Stomach (tissue), 8 donors: ENCODE measurements at regions not wholly inside any gene's neighbourhood (a gene's known extent, or its start where the extent isn't known, plus 50 kb on each side); places are given as distances from the start of the nearest gene placed in this dataset.

Experiments
- DNase-seq, 2 donors: peaks; one replicate each; pipeline versions ENCODE4 v3.0.0 to v3.0.0-alpha.2; 2013 to 2019
- H3K27ac ChIP-seq, 5 donors: fragments of 200-600 bp in 4 of 5; sonication (generic) in 4 of 5; one replicate each; pipeline ENCODE4 v1.5.1; 2013 to 2019; ENCODE audit warnings: mild to moderate bottlenecking in 1 of 5, moderate library complexity in 1 of 5
- H3K27me3 ChIP-seq, 3 donors: fragments of 200-600 bp; sonication (generic); one replicate each; pipeline ENCODE4 v1.5.1; 2017 to 2019; ENCODE audit warnings: mixed run types in 1 of 3
- H3K36me3 ChIP-seq, 4 donors: fragments of 200-600 bp; sonication (generic); 1 replicate in 3 of 4; 2 replicates in 1 of 4; pipeline ENCODE4 v1.5.1; 2016 to 2019
- H3K4me1 ChIP-seq, 4 donors: fragments of 200-600 bp; sonication (generic); one replicate each; pipeline ENCODE4 v1.5.1; 2016 to 2019
- H3K4me3 ChIP-seq, 4 donors: fragments of 200-600 bp; sonication (generic) in 3 of 4; one replicate each; pipeline ENCODE4 v1.5.1; 2016 to 2019; ENCODE audit warnings: mild to moderate bottlenecking in 1 of 4
- H3K9me3 ChIP-seq, 4 donors: fragments of 200-600 bp; sonication (generic); one replicate each; pipeline ENCODE4 v1.5.1; 2016 to 2019
- EP300 ChIP-seq: sonication (generic); formaldehyde crosslinking; IDR thresholded peaks from one replicate; pipeline ENCODE4 v1.6.1; 2017; ENCODE audit warnings: antibody characterized with exemption
- POLR2A ChIP-seq, 4 donors: fragments of 450-650 bp; IDR thresholded peaks; one replicate each; pipeline ENCODE4 v1.6.1; 2016; ENCODE audit warnings: antibody characterized with exemption in 4 of 4, control low read depth in 2 of 4, mild to moderate bottlenecking in 1 of 4, moderate library complexity in 1 of 4
- POLR2AphosphoS5 ChIP-seq, 3 donors: sonication (generic); formaldehyde crosslinking; IDR thresholded peaks; one replicate each; pipeline ENCODE4 v1.6.1; 2016; ENCODE audit warnings: antibody characterized with exemption in 3 of 3
- WGBS, 5 donors: extraction: QIAGEN DNeasy Blood & Tissue Kit in 3 of 5; methylation state at CpG; one replicate each; pipeline versions ENCODE4 v1.1.5 to v1.1.7; 2013 to 2018; 5-methylcytosine and 5-hydroxymethylcytosine counted together
- intact Hi-C: fragments of 100-400 bp; cut with DNase I; formaldehyde crosslinking; loops from one replicate; pipeline ENCODE4 v1.15.1; 2023; ENCODE audit warnings: low total_unique reads
- TF ChIP-seq, protein P1 (sequence below), 7 experiments: fragments of 450-650 bp in 4 of 7; fragments of 200-600 bp in 3 of 7; sonication (generic) in 3 of 7; IDR thresholded peaks; one replicate each; pipeline ENCODE4 v1.5.1; 2016 to 2019; ENCODE audit warnings: antibody characterized with exemption in 7 of 7, control low read depth in 2 of 7, mild to moderate bottlenecking in 1 of 7
- donor health status: healthy with polysubstance abuse.
- donor health status: Bipolar disorder and iron deficiency.
- donor health status: healthy.

DNA sequence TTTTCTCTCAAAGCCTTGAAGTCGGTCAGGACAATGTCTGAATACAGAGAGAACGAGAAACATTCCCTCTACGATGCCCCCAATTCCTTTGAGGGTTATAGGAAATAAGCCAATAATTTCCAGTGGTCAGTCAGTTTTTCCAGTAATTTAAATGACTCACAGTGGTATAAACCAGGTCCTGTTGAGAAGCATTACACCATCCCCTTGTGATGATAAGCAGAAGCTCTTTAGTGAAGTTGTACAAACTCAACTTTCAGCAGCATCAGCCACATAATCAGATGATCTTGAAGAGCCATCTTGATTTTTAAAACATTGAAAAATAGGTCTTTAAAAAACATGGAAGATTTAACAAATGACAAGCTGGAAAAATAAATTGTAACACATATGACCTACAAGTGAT is 173.9 kb upstream of the ZNF462 start:
- WGBS, 5 donors = 76 to 93% (median 80%) methylated on average over 3 of the region's 3 CpGs
- no peak for DNase-seq
- Histone ChIP-seq H3K4me1 (no peaks in the 10 kb centered on the region), H3K27ac (no peak overlapping the region), H3K27me3 (no peaks in the 10 kb centered on the region), H3K4me3 (no peak overlapping the region), H3K9me3 (no peaks in the 10 kb centered on the region), H3K36me3 (no peaks in the 10 kb centered on the region)
- TF ChIP-seq EP300 (no peak), POLR2AphosphoS5 (IDR thresholded peaks at IDR 0.05) (peak in 1 of 3 donors; percentile 56)
- intact Hi-C loops = no loop called here

DNA sequence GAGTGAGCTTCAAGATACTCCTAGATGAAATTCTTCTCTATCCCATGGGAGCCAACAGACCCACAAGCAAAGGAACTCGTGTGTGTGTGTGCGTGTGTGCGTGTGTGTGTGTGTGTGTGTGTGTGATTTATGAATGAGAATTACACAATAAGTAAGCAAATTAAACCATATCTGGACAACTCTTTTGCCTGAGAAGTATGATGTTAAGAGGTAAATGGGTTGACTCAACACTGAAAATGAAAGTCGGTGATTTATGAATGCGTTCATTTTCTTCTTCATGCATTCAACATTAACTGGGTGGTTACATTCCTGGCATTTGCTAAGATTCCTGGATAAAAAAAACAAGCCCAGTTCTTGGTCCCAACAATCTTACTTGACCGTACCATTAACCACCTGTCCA is 171.3 kb upstream of the ZNF462 start:
- H3K27ac ChIP-seq = no peak overlapping the region
- H3K9me3 ChIP-seq = no peaks in the 10 kb centered on the region
- WGBS, 5 donors = 71 to 90% (median 85%) methylated on average over 6 of the region's 6 CpGs
- H3K27me3 ChIP-seq = no peaks in the 10 kb centered on the region
- H3K4me1 ChIP-seq = no peaks in the 10 kb centered on the region
- TF ChIP-seq EP300 (no peak), POLR2AphosphoS5 (IDR thresholded peaks at IDR 0.05) (no peak), POLR2A (IDR thresholded peaks at IDR 0.05) (no peak)
- TF ChIP-seq, protein P1, sequence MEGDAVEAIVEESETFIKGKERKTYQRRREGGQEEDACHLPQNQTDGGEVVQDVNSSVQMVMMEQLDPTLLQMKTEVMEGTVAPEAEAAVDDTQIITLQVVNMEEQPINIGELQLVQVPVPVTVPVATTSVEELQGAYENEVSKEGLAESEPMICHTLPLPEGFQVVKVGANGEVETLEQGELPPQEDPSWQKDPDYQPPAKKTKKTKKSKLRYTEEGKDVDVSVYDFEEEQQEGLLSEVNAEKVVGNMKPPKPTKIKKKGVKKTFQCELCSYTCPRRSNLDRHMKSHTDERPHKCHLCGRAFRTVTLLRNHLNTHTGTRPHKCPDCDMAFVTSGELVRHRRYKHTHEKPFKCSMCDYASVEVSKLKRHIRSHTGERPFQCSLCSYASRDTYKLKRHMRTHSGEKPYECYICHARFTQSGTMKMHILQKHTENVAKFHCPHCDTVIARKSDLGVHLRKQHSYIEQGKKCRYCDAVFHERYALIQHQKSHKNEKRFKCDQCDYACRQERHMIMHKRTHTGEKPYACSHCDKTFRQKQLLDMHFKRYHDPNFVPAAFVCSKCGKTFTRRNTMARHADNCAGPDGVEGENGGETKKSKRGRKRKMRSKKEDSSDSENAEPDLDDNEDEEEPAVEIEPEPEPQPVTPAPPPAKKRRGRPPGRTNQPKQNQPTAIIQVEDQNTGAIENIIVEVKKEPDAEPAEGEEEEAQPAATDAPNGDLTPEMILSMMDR (IDR thresholded peaks at IDR 0.05) = no peak
- intact Hi-C loops = no loop called here
- H3K36me3 ChIP-seq = no peaks in the 10 kb centered on the region
- H3K4me3 ChIP-seq = no peak overlapping the region
- no peak for DNase-seq

DNA sequence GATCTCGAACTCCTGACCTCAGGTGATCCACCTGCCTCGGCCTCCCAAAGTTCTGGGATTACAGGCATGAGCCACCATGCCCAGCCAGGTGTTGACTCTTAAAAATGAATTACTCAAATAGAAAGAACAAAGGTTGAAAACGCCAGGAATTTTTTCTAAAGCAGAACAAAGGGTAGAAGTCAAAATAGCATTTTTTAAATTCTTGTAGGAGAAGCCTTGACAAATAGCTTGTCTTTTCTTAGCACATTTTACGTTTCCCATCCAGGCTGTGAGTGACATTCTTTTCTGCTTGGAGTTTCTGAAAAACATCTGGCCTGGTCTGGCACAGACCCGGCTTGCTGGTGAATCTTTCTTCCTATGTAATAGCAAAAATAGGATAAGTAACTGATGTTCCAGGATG is 169.4 kb upstream of the ZNF462 start:
- no peak overlapping the region for H3K4me3 ChIP-seq
- peaks cover 0 to 9% (median 4%) of the 10 kb centered on the region in 4 donors for H3K4me1 ChIP-seq
- no peaks in the 10 kb centered on the region for H3K36me3 ChIP-seq
- 52 to 67% (median 64%) methylated on average over 5 of the region's 5 CpGs for WGBS, 5 donors
- no peak for DNase-seq
- H3K27me3 ChIP-seq = no peaks in the 10 kb centered on the region
- H3K9me3 ChIP-seq = no peaks in the 10 kb centered on the region
- no peak overlapping the region for H3K27ac ChIP-seq
- intact Hi-C loops = no loop called here
- TF ChIP-seq EP300 = no peak
- no peak for TF ChIP-seq POLR2A (IDR thresholded peaks at IDR 0.05)
- TF ChIP-seq, protein P1 (IDR thresholded peaks at IDR 0.05) = no peak
- no peak for TF ChIP-seq POLR2AphosphoS5 (IDR thresholded peaks at IDR 0.05)

DNA sequence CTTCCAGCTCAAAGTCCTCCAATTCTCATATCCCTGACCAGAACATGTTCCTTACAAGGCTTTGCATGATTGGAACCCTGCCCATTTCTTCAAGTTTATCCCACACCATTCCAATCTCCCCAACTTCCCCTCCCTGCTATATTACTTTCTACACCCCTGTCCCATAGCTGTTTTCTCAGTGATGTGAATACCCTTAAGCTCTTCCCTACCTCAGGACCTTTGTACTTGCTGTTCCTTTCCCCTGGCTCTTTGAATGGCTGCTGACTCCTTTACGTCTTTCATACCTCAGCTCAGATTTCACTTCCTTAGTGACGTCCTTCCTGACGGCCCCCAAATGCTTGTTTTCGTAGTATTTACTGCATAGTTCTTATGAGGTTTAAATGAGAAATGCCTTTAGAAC is 166.2 kb upstream of the ZNF462 start:
- DNase-seq = no peak
- H3K27ac ChIP-seq = no peak overlapping the region
- H3K4me3 ChIP-seq = no peak overlapping the region
- peaks cover 0 to 9% (median 4%) of the 10 kb centered on the region in 4 donors for H3K4me1 ChIP-seq
- intact Hi-C loops = no loop called here
- H3K27me3 ChIP-seq = no peaks in the 10 kb centered on the region
- TF ChIP-seq EP300 (no peak), POLR2A (IDR thresholded peaks at IDR 0.05) (no peak), POLR2AphosphoS5 (IDR thresholded peaks at IDR 0.05) (no peak)
- TF ChIP-seq, protein P1 (IDR thresholded peaks at IDR 0.05) = no peak
- no peaks in the 10 kb centered on the region for H3K36me3 ChIP-seq
- 78 to 89% (median 86%) methylated on average over 4 of the region's 4 CpGs for WGBS, 5 donors
- no peaks in the 10 kb centered on the region for H3K9me3 ChIP-seq

DNA sequence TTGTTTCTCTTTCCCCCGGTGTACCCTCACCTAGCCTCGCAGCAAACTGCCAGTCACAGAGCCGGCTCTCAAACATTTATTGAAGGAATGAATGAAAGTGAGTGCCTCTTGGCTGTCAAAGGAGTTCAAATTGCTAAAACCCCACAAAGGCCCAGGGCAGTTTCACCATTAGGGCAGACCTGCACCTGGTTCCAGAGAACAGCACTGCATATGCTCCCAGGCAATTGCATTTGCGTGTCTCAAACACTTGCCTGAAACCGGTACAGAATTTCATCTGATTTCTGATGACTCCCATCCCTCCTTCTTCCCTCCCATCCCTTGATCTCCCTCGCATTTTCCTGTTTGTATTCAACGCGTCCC is 165.6 kb upstream of the ZNF462 start:
- peak overlapping the region in 1 of 5 donors; percentile 61 for H3K27ac ChIP-seq
- DNase-seq = no peak
- H3K27me3 ChIP-seq = no peaks in the 10 kb centered on the region
- WGBS, 5 donors = 65 to 73% (median 68%) methylated on average over 8 of the region's 8 CpGs
- no peaks in the 10 kb centered on the region for H3K9me3 ChIP-seq
- H3K4me1 ChIP-seq = peaks cover 0 to 9% (median 4%) of the 10 kb centered on the region in 4 donors
- no peaks in the 10 kb centered on the region for H3K36me3 ChIP-seq
- intact Hi-C loops = no loop called here
- TF ChIP-seq POLR2AphosphoS5 (IDR thresholded peaks at IDR 0.05) (no peak), EP300 (no peak), POLR2A (IDR thresholded peaks at IDR 0.05) (no peak)
- TF ChIP-seq, protein P1 (IDR thresholded peaks at IDR 0.05) = no peak
- peak overlapping the region in 2 of 4 donors; percentile 31 to 32 for H3K4me3 ChIP-seq
